GM20431 (cell line): ENCODE measurements at regions not wholly inside any gene's neighbourhood (a gene's known extent, or its start where the extent isn't known, plus 50 kb on each side); places are given as distances from the start of the nearest gene placed in this dataset.

Source experiments
- in situ Hi-C: fragments of 300-500 bp; cut with MseI, MboI; formaldehyde crosslinking; loops from one replicate; pipeline ENCODE4 v1.15.0; 2020; ENCODE audit warnings: low sequenced_read_pairs; ENCODE audit not compliant: unreplicated experiment

DNA sequence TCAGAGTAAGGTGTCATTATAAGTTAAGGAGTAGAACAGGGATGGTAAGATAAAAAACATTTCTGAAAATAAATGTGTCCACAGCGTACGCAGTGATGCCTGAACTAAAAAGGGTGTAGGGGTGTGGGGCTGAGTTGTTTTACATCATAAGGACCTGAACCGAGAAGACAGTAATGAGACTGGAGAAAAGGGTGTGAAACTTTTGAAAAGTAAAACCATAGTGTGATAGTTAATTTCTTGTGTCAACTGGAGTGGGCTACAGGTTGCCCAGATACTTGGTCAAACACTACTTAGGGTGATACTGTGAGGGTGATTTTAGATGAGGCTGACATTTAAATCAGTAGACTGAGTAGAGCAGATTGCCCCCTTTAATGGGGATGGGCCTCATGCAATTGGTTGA, 169.0 kb upstream of the PRPS1L1 start:
- in situ Hi-C loops = no loop called here

DNA sequence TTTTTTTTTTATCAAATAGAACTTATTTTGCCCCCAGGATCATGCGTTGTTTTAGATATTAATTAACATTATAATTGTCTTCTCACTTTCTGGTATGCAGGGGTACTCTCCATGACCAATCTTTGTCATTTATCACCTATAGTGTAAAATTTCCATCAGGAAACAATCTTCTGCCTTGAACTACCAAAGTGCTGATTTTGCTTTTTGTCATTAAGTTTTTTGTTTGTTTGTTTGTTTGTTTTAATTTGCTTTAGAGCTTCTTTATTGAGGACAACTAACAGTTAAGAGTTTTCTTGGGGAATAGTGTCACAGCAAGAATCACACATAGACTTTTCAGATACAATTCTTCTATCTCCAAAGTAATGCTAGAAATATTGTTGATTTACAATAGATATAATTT, 171.2 kb upstream of the PRPS1L1 start:
- in situ Hi-C loops = no loop called here

DNA sequence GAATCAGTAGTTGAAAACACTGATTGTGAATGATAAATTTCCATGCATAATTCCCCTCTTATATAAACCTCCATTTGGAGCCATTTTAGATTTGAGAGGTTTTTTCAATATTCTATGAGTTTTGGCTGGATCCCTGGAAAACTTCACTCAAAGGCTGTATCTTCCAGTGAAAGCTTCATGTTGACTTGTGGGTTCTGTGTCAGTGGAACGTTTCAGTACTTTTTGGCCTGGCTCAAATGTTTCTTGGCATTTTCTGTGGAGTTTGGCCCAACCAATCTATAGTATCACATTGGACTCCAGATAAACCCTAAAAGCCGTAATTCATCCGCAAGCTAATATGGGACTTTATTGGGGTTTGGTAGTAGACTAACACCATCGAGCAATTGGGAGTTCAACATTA, 172.6 kb upstream of the PRPS1L1 start:
- in situ Hi-C loops = no loop called here

DNA sequence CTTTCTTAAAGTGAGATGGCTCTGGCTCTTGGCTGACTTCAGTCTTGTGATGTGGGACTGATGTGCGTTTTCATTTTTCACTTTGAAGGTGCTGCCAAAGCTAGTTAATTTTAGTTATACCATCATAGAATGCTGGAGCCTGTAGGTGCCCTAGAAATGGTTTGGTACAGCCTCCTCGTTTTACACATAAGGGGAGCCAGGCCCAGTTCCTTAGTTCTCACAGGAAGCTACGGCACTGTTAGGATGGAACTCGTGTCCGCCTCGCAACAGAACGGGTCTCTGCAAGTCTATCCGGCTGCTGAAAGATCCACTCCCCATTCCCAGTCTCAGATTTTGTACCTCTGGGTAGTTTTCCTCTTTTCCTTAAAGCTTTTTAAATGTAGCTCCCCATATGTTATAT, 173.2 kb upstream of the PRPS1L1 start:
- in situ Hi-C loops = no loop called here

DNA sequence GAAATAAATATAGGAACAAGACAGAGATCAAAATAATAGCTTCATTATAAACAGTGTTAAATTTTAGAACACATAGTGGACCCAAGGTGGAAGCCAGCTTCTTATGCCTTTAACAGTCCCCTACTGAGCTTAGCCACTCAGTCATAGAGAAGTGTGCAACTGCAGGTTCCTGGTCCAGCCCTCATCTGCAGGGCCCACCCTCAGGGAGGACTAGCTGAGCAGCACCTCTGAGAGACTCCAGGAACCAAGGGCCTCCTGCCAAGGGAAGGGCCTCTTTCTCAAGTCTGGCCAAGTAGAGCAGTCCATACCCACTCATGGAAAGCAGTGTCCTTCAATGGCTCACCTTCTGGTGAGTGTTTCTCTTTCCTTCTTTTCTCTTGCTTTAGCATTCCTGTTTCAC, 173.7 kb upstream of the PRPS1L1 start:
- in situ Hi-C loops = no loop called here

DNA sequence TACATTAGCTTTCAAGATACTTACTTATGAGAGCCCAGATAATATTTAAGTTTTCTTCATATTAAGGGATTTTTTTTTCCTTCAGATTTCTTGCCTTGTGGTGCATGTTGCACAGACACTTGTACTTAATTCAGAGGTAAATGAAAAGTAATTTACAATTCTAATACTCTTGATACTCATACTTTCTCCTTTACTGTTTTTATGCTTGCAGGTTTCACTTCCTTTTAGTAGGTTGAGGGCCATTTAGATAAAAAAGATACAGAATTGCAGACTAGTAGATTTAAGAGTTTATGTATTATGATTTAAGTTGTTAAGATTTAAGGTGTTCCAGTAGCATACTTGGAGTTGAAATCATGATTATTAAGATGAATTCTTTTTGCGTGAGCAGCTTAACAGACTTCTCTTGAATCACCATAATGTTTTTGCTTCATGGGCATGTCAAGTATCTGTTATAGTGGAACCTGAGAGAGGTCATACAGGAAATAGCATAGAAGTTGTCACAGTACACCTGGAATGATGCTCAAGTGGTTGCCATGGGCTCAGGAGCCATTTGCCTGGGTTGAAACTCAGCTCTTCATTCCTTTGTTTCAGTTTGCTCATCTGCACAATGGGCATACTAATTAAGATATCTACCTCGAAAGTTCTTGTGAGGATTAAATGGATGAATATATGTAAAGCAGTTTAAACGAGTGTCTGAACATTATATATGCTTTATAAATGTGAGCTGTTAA, 174.8 kb upstream of the PRPS1L1 start:
- in situ Hi-C loops = no loop called here

DNA sequence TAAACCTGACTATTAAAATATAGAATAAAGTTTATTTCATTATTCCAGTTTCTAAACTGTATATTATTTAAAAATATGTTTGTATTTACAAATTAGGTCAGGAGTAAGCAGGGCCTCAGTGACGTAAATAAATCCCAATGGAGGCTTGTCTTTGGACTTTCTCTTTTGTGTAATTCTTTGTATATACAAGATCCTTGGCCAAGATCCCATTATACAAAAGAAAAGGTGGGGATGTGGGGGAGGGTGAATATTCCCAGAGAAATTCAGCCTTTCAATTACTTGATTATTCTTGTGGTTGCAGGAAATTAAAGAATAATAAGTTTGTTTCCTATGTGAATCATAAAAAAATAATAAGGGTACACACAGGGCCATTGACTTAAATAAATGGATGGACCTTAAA, 178.7 kb upstream of the PRPS1L1 start:
- in situ Hi-C loops = no loop called here

DNA sequence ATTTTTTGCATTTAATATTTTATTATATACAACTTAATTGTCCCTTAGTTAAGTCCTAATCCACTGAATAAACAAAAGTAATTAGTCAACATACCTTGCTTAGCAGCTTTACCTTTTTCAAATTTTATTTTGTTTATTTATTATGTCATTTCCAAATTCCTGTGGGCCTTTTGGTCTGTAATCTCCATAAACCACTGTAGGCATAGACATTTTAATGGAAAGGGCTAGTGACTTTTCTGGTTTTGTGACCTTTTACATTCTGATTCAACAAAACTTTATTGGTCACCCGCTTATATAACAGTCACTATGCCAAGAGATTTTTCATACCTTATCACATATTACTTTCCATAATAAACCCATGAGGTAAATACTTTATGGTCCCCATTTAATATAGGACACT, 181.3 kb upstream of the PRPS1L1 start:
- in situ Hi-C loops = no loop called here

DNA sequence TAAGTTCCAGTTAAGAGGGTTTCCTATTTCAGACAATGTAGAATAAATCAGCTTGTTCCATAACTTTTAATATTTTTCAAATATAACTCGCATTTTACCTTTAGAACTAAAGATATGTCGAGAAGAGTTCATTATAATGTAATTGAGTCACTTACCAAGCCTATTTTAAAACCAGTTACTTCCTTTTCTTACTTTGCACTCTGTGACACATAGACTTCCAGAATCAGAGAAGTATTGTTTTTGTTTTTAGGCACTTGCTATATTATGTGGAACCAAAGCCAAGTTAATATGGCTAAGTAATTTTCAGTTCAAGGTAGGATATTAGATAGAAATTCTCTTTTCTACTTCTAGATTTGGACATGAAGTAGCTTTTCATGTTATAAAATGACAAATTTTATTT, 182.7 kb upstream of the PRPS1L1 start:
- in situ Hi-C loops = no loop called here

DNA sequence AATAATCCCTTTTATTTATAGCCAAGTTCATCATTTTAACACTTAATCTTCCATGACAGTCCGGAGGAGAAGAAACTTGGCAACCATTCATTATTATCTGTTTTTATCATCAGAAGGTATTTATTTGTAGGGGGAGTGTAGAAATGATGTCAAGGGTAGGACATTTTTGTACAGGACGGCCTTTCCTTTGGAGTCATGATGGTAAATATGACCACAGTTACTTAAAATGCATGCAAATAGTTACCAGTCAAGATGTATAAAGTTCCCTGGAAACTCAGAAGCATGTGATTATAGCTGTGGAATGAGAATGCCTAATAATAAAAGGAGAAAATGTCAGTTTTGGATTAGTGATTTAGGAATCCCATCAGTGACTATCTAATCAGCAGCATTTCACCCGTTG, 183.1 kb upstream of the PRPS1L1 start:
- in situ Hi-C loops = no loop called here

DNA sequence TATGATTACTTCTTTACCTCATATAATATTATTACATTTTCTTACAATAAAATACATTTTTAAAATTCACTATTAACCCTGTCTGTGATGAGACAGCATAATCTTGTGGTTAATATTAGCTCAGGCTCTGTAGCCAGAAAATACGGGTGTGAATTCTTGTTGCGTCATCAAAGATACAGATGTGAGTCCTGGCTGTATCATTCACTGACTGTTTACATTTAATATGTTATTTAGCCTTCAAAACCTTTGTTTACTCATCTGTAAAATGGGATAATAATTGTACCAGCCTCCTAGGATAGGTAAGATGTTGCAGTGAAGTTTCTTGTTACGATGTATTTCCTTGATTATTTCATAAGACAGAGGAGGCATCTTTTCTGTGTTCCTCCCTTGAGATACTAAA, 184.7 kb upstream of the PRPS1L1 start:
- in situ Hi-C loops = no loop called here

DNA sequence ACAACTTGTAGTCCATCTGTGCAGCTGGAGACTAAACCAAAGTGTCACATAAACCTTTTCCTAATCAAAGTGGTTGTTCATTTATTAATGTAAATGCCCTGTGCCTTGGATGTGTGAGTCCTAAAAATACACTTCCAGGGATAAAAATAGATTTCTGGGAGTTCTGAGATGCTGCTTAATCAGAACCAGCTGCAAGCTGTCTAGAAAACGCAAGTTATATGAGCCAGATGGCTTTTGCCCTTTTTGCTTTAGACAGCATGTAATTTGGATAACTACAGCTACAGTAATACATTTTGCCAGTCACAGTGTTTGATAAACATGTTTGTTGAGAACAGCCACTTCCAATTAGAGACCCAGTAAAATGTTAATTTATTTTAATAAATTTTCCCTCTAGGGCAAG, 185.1 kb upstream of the PRPS1L1 start:
- in situ Hi-C loops = no loop called here

DNA sequence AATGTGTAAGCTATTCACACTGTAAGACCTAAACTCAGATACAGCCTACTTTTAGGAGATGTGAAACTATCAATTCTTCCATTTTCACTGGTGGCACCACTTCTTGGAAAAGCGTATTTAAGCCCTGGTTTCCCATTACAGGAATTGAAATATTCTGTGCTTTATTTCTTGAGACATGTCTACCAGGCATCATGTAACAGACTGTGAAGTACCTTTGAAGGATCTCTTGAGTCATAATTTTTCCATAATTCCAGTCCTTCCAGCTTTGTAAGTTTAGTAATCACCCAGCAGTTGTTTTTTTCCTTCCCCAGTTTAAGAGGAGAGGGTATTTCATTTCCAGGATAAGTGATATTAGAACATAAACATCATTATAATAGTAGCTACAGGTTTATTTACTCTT, 186.0 kb upstream of the PRPS1L1 start:
- in situ Hi-C loops = no loop called here

DNA sequence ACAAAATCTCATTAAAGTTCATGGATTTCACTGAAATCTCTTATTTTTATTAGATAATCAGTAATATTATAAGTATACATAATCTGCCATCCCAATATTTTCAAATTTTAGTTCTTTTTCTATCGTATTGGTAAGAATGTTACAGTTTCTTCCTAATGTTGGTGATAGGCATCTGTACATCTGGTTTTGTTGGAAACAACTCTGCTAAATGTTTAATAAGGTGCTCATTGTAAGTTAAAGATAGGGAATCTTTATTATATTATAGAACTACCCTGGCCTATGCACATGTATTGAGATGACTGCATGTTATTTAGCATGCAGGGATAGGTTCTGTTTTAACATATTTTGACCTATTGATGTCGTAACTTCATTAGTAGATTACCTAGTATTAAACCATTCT, 188.6 kb upstream of the PRPS1L1 start:
- in situ Hi-C loops = no loop called here

DNA sequence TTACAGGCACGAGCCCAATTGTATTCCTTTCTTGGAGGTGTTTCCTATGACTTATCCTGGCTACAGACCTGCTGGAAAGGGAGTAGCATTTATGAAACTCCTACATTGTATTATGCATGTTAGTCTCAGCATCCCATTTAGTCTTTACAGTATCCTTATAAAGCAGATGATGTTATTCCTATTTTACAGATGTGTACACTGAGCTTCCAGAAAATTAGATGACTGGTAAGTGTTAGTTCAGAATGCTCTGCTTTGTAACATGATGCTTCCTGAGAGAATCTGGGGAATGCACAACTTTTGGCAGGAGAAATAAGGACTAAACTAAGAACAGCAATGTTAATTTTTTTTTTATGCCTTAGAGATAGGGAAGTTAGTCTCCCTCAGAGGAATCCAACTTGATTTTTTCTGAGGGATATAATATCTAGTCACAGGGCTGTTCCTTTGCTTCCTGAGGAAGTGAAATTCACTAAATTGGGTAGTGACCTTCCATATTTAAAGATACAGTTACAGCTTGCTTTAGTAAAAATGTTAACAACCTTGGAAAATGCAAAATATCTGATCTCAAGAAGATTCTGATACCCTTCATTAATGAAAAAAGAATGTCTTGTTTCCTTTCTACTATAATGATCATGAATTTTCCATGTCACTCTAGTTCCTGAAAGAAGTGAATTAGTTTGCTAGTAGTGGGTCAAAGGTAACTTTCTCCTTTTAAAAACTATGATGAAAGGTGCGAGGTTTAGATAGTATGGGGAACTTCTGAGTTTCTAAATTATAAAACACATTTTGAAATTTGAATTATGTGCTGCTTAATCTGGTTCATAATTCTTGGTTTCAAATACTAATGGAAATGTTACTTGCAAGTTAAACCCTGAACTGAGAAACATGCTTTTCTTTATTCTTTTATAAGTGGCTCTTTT, 194.0 kb upstream of the PRPS1L1 start:
- in situ Hi-C loops = no loop called here

DNA sequence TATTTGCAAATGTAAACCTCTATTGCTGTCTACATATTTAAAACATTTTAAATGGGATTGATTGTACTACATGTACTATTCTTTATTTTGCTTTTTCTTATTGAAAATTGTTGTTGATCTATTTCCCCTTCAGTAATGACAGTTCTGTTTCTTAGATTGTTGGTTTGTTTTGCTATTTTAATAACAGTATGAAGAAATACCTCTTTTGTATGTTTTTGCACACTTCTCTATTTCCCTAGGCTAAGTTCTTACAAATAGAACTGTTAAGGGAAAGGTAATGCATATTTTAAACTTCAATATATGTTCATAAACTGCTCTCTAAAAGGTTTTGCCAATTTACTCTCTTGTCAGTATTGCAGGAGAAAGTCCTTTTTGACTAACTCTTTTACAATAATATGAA, 195.0 kb upstream of the PRPS1L1 start:
- in situ Hi-C loops = no loop called here

DNA sequence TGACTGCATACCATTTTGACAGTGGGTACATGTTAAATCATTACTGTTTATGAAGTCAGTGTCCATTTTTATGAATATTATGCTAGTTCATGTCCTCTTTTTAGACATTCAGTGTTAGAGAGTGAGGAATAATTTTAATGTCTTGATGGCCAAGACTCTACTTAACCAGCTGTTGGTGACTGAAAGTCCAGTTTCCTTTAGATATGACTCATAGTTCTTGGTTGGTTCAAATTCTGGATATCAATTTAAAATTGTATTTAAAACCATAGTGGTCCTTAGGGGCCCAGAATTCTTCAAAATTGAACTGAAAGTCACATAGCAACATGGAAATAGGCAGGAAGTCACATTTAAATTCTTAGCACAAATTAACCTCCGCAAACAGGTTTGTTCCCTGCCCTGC, 196.5 kb upstream of the PRPS1L1 start:
- in situ Hi-C loops = no loop called here

DNA sequence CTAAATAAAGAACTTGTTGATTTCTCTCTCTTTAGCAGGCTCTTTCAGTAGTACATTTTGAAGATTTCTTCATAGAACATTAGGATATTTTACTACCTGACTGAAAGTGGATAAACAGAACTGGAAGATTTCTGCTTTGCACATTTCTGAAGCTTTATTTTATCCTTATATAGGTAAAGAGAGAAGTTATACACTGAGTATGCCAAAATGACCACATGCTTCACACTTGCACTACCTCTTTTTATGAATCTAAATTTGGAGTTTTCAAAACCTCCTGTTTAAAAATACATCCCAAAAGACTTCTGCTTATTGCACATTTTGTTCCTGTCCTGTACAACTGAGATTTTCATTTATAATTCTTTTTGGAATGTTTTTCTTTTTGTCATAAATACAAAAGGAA, 197.4 kb upstream of the PRPS1L1 start:
- in situ Hi-C loops = no loop called here

DNA sequence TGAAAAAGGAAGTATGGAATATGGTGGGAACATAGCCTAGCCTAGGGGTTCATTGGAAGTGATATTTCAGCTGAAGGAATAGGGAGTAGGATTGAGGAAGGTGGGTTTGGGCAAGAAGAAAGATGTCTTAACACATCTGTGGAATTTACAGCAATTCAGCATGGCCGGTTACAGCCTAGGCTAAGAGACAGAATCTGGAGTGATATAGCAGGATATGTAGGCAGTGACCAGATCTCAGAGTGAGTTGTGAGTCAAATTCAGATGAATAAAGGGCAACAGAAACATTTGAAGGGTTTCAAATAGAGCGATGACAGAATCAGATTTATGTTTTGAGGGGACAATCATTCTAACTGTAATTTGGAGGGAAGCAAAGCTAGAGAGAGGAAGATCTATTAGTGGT, 199.0 kb upstream of the PRPS1L1 start:
- in situ Hi-C loops = no loop called here

DNA sequence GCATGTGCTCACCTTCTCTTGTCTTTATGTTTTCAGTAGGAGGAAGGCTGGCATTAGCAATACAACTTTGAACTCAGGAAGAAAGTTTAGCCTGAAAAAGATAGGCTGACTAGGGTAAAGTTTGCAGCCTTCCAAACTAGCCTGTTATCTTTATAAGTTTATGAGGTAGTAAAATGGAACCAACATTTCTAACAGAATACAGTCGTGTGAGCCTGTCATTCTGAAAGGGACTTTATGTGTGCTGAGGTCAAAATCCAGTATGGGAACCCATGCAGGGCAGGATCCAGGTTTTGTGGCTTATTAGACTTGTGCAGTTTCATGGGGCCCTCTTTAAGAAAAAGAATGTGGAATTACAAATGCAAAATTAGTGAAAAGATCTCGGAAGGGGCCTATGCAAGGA, 201.0 kb upstream of the PRPS1L1 start:
- in situ Hi-C loops = no loop called here

DNA sequence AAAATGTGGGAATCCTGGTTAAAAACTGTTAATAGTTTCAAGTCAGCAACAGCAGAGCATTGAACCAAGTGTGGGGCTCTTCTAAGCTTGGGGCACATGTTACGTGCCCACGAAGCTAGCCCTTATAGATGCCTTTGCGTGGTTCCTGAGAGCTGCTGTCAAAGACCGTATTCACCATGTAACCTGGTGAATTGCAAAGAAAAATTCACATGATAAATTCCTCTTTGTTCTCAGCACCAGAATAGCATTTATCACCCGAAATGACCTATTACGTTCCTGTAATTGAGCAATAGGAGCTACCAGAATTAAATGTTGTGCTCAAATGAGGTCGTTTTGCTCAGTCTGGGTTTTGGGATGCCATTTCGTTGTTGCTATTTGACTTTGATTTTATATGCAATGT, 202.6 kb upstream of the PRPS1L1 start:
- in situ Hi-C loops = no loop called here

DNA sequence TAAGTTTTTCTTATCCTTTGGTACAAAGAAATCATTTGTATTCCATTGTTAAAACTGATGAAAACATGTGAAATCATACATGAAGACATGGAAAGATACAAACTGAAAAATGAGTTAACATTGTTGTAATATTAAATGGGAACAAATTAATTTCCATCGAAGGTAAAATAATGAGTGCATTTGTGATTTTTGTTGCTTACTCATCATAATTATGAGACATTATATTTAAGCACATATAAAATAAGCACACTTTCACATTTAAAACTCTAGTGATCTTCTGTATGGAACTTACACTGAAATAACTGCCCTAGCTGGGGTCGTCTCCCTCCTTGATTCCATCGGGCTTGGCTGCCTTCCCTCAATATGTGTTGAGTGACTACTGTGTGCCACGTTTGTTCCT, 204.2 kb upstream of the PRPS1L1 start:
- in situ Hi-C loops = no loop called here
